Endothelial cell of umbilical vein (primary cell): ENCODE measurements at regions not wholly inside any gene's neighbourhood (a gene's known extent, or its start where the extent isn't known, plus 50 kb on each side); places are given as distances from the start of the nearest gene placed in this dataset.

ENCODE experiments used
- BruUV-seq: library from RNA; stranded (reverse); fragments of 400-500 nt; replicated peaks from 2 replicates; lab custom pipeline; 2021; lab: Mats Ljungman, UMichigan
- CTCF ChIA-PET: fragments of 300-600, 350-600 bp; sonication (Branson Sonifier 250); formaldehyde crosslinking; loops from one replicate; lab custom pipeline; 2021; ENCODE audit warnings: antibody characterized with exemption, inconsistent platforms; lab: Charles Lee
- POLR2A ChIA-PET: fragments of 300-600, 350-600 bp; sonication (Branson Sonifier 250); formaldehyde crosslinking; loops from one replicate; lab custom pipeline; 2021; ENCODE audit warnings: antibody characterized with exemption, inconsistent platforms; lab: Charles Lee
- DNase-seq: peaks from one replicate; pipeline ENCODE4 v3.0.0-alpha.2; 2011; ENCODE audit warnings: low read depth, low spot score
- FAIRE-seq: peaks from 2 replicates; lab custom pipeline; 2011; peaks lifted over from hg19 to GRCh38; lab: Jason Lieb, UNC
- H2AFZ ChIP-seq: 2 replicates; pipeline ENCODE4 v1.6.0; 2012; ENCODE audit warnings: low read depth, low read length, control low read depth, inconsistent platforms
- H3K27ac ChIP-seq: 2 replicates; pipeline ENCODE4 v1.5.1; 2011; ENCODE audit warnings: low read depth, mild to moderate bottlenecking, control low read depth, low read length, moderate library complexity; ENCODE audit not compliant: insufficient read depth
- H3K27me3 ChIP-seq, 2 experiments: 2 replicates each; pipeline versions ENCODE4 v1.6.0 to v1.6.1; 2011; ENCODE audit warnings: low read length in 2 of 2, mixed read lengths in 1 of 2; ENCODE audit not compliant: control insufficient read depth in 2 of 2, insufficient read depth in 2 of 2
- H3K36me3 ChIP-seq, 2 experiments: 2 replicates in 1 of 2; 3 replicates in 1 of 2; pipeline ENCODE4 v1.5.1; 2011; ENCODE audit warnings: low read length in 2 of 2, mild to moderate bottlenecking in 1 of 2, moderate library complexity in 1 of 2; ENCODE audit not compliant: control insufficient read depth in 2 of 2, insufficient read depth in 2 of 2; ENCODE audit errors: extremely low read depth in 1 of 2
- H3K4me1 ChIP-seq: 3 replicates; pipeline ENCODE4 v1.5.1; 2011; ENCODE audit warnings: mild to moderate bottlenecking, low read length; ENCODE audit not compliant: control insufficient read depth, insufficient read depth; ENCODE audit errors: extremely low read depth
- H3K4me2 ChIP-seq: 2 replicates; pipeline ENCODE4 v1.6.1; 2011; ENCODE audit warnings: low read length, control low read depth, mixed read lengths; ENCODE audit not compliant: insufficient read depth
- H3K4me3 ChIP-seq, 3 experiments: fragments of 200-600 bp in 1 of 3; sonication (generic), shearing (Covaris generic) in 1 of 3; replicated peaks in 1 of 3; 2 replicates each; pipeline ENCODE4 v1.5.1; 2011 to 2016; ENCODE audit warnings: control low read depth in 3 of 3, low read length in 3 of 3, mild to moderate bottlenecking in 2 of 3, inconsistent platforms in 1 of 3, low read depth in 1 of 3, moderate library complexity in 1 of 3; ENCODE audit not compliant: insufficient read depth in 1 of 3
- H3K79me2 ChIP-seq: 2 replicates; pipeline ENCODE4 v1.6.0; 2012; ENCODE audit warnings: low read length, inconsistent platforms; ENCODE audit not compliant: control insufficient read depth, insufficient read depth
- H3K9ac ChIP-seq: replicated peaks from 2 replicates; pipeline ENCODE3; 2011; ENCODE audit warnings: low read length, control low read depth; ENCODE audit not compliant: insufficient read depth; ENCODE audit errors: extremely low read depth
- H3K9me1 ChIP-seq: replicated peaks from 3 replicates; pipeline ENCODE4 v1.6.0; 2011; ENCODE audit warnings: mild to moderate bottlenecking, low read length; ENCODE audit not compliant: control insufficient read depth, insufficient read depth; ENCODE audit errors: extremely low read depth
- H3K9me3 ChIP-seq: replicated peaks from 2 replicates; pipeline ENCODE4 v1.5.1; 2012; ENCODE audit warnings: low read length, inconsistent platforms; ENCODE audit not compliant: control insufficient read depth, insufficient read depth
- H4K20me1 ChIP-seq: replicated peaks from 2 replicates; pipeline ENCODE3; 2011; ENCODE audit warnings: mild to moderate bottlenecking, low read length; ENCODE audit not compliant: control insufficient read depth, insufficient read depth; ENCODE audit errors: extremely low read depth
- CTCF ChIP-seq, 2 donors: IDR thresholded peaks; 1 replicate in 1 of 2; 2 replicates in 1 of 2; pipeline ENCODE4 v1.5.1; 2011; ENCODE audit warnings: low read length in 2 of 2, mild to moderate bottlenecking in 2 of 2, moderate library complexity in 2 of 2, control low read depth in 1 of 2, inconsistent platforms in 1 of 2, low read depth in 1 of 2; ENCODE audit not compliant: insufficient read depth in 1 of 2; ENCODE audit errors: extremely low read depth in 1 of 2
- EZH2 ChIP-seq: IDR thresholded peaks from 2 replicates; pipeline ENCODE4 v1.6.1; 2012; ENCODE audit warnings: borderline replicate concordance, low read depth, mild to moderate bottlenecking, moderate library complexity, low read length, inconsistent platforms; ENCODE audit not compliant: severe bottlenecking
- FOS ChIP-seq: IDR thresholded peaks from 2 replicates; pipeline ENCODE4 v1.6.1; 2011; ENCODE audit warnings: mild to moderate bottlenecking, low read length, moderate library complexity, borderline replicate concordance; ENCODE audit not compliant: insufficient read depth
- GATA2 ChIP-seq: IDR thresholded peaks from 2 replicates; pipeline ENCODE4 v1.7.0; 2011; ENCODE audit warnings: low read depth, mild to moderate bottlenecking, moderate library complexity, mixed read lengths, low read length; ENCODE audit not compliant: insufficient read length, insufficient read depth
- JUN ChIP-seq: IDR thresholded peaks from 2 replicates; pipeline ENCODE4 v1.6.1; 2011; ENCODE audit warnings: borderline replicate concordance, low read depth; ENCODE audit not compliant: insufficient read length, insufficient read depth
- MYC ChIP-seq: IDR thresholded peaks from one replicate; pipeline ENCODE4 v1.6.1; 2011; ENCODE audit warnings: mild to moderate bottlenecking, low read depth, low read length
- POLR2A ChIP-seq: IDR thresholded peaks from 2 replicates; pipeline ENCODE4 v1.6.1; 2012; ENCODE audit warnings: low read depth, mild to moderate bottlenecking, control low read depth, low read length
- POLR2AphosphoS5 ChIP-seq: IDR thresholded peaks from 2 replicates; pipeline ENCODE4 v1.6.1; 2012; ENCODE audit warnings: low read depth, mild to moderate bottlenecking, control low read depth, low read length, moderate library complexity; ENCODE audit not compliant: insufficient read depth
- dilution Hi-C: fragments of 300-500 bp; cut with MboI; formaldehyde crosslinking; loops from one replicate; pipeline ENCODE4 v1.15.0; 2019; ENCODE audit warnings: low sequenced_read_pairs; ENCODE audit not compliant: extremely low pct_ligation_motif_present
- intact Hi-C: fragments of 100-400 bp; cut with micrococcal nuclease; formaldehyde crosslinking; loops from one replicate; pipeline ENCODE4 v1.10.0; 2022
- TF ChIP-seq, protein P1 (sequence below): IDR thresholded peaks from 2 replicates; pipeline ENCODE4 v1.6.1; 2011; ENCODE audit not compliant: insufficient read depth, insufficient read length

DNA sequence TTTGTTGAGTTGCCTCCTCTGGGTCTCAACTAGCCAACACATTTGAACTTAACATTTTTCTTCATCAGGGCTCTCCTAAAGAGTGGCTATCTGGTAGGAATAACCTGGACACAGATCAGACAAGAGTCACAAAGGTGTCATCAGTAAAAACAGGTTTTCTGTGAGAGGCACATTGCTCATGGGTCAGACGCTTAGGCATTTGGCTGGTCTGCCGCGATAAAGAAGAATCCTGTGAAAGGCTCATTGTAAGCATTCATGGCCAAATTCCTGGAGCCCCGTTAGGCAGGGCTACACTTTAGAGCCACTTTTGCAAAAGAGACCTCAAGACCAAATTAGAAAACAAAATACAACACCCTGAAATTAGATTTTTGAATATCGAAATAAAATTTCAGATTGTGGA, 64.2 kb upstream of the PDE4B start:
- TF ChIP-seq, protein P1, sequence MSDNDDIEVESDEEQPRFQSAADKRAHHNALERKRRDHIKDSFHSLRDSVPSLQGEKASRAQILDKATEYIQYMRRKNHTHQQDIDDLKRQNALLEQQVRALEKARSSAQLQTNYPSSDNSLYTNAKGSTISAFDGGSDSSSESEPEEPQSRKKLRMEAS, result no peak
- TF ChIP-seq GATA2 (no peak), FOS (no peak), MYC (no peak), POLR2A (no peak), POLR2AphosphoS5 (no peak), EZH2 (no peak), CTCF (IDR thresholded peaks at IDR 0.05; ENCODE audit: extremely low read depth in 1 of 2, insufficient read depth in 1 of 2, low read depth in 1 of 2, low read length in 2 of 2) (no peak), JUN (no peak)
- Histone ChIP-seq H3K9ac (no peak overlapping the region), H3K27ac (no peak overlapping the region), H3K4me2 (no peak overlapping the region), H3K9me3 (no peaks in the 10 kb centered on the region), H2AFZ (no peak overlapping the region), H3K27me3 (peaks cover 2 to 4% of the 10 kb centered on the region in 2 experiments), H3K9me1 (no peaks in the 10 kb centered on the region), H3K4me3 (no peak overlapping the region), H3K4me1 (no peaks in the 10 kb centered on the region), H4K20me1 (no peaks in the 10 kb centered on the region), H3K79me2 (no peaks in the 10 kb centered on the region), H3K36me3 (no peaks in the 10 kb centered on the region)
- CTCF ChIA-PET, result interaction anchor here (1.3 kb wide), 1 partner anchor 13 kb away, joined by 3 read pairs; no protein-coding TSS in a partner anchor
- POLR2A ChIA-PET, result no interaction called here
- intact Hi-C loops, result no loop called here
- FAIRE-seq (no peak), DNase-seq (no peak)
- dilution Hi-C loops, result no loop called here
- BruUV-seq, result no TSS peak
